Gastroesophageal sphincter (tissue), 3 donors: ENCODE measurements at regions not wholly inside any gene's neighbourhood (a gene's known extent, or its start where the extent isn't known, plus 50 kb on each side); places are given as distances from the start of the nearest gene placed in this dataset.

Experiments
- CTCF ChIP-seq, 4 experiments: fragments of 200-600 bp in 2 of 4; fragments of 450-650 bp in 2 of 4; sonication (generic) in 1 of 4; IDR thresholded peaks; one replicate each; pipeline ENCODE4 v1.5.1; 2017 to 2019; ENCODE audit warnings: antibody characterized with exemption in 4 of 4, mild to moderate bottlenecking in 2 of 4, moderate library complexity in 2 of 4
- EP300 ChIP-seq: sonication (generic); formaldehyde crosslinking; IDR thresholded peaks from one replicate; pipeline ENCODE4 v1.6.1; 2017; ENCODE audit warnings: antibody characterized with exemption, mild to moderate bottlenecking
- POLR2A ChIP-seq, 2 donors: fragments of 450-650 bp; IDR thresholded peaks; one replicate each; pipeline ENCODE4 v1.6.1; 2017; ENCODE audit warnings: antibody characterized with exemption in 2 of 2, mild to moderate bottlenecking in 2 of 2, moderate library complexity in 1 of 2
- POLR2AphosphoS5 ChIP-seq: sonication (generic); formaldehyde crosslinking; IDR thresholded peaks from one replicate; pipeline ENCODE4 v1.6.1; 2017; ENCODE audit warnings: antibody characterized with exemption

DNA sequence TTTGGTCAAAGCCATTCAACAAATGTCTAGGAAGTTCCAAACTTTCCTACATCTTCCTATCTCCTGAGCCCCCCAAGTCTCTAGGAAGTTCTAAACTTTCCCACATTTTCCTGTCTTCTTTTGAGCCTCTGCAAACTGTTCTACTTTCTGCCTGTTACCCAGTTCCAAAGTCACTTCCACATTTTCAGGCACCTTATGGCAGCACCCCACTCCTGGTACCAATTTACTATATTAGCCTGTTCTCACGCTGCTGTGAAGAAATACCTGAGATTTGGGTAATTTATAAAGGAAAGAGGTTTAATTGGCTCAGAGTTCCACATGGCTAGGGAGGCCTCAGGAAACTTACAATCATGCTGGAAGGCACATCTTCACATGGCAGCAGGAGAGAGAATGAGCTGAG, 869.2 kb downstream of the TDRD15 start:
- TF ChIP-seq CTCF (IDR thresholded peaks at IDR 0.05): no peak
- no peak for TF ChIP-seq POLR2AphosphoS5
- no peak for TF ChIP-seq EP300
- no peak for TF ChIP-seq POLR2A (IDR thresholded peaks at IDR 0.05)
